ENCODE measurements at regions not wholly inside any gene's neighbourhood (a gene's known extent, or its start where the extent isn't known, plus 50 kb on each side); places are given as distances from the start of the nearest gene placed in this dataset.

- DNase-seq = peak in 1 of 5 donors; percentile 13
Observed at GRCh38 chr2:207290833-207291624, 125.3 kb upstream of the KLF7 start.

GRCh38 chr2:207291625-207292252 is 126.0 kb upstream of the KLF7 start:
- DNase-seq = peak in 1 of 5 donors; percentile 53

DNA sequence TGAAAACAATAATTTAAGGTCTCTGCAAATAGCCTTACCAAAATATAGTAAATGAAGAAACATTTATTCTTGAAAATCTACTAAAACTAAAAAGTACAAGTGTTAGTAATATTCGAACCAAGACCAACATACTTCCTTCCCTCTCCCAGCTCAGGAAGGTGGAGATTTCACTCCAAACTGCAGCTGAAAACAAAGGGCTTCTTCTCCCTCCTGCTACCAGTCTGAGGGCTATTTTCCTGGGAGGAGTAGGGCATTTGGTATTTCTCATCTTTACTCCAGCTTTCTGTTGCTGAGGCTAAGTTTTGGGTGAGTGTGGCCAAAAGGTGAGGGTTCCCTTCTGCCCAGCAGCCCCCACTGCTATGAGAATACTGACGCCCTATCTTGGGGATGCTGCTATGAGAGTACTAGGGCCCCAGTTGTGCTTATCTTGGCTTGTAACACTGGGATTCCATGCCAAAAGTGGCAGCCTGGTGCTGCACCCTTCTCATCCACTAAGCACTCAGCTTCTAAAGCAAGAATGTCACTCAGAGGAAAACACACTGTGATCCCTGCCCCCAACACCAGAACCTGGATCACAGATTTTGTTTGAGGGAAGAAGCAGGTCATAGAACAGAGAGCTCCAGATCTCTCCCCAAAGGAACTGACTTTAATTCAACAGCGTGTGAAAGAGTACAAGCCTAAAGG is 130.7 kb upstream of the KLF7 start:
- DNase-seq = no peak

- DNase-seq = no peak
Observed at GRCh38 chr2:207300817-207301216, 135.1 kb upstream of the KLF7 start.

GRCh38 chr2:207304761-207305160 is 139.0 kb upstream of the KLF7 start:
- no peak for DNase-seq

DNA sequence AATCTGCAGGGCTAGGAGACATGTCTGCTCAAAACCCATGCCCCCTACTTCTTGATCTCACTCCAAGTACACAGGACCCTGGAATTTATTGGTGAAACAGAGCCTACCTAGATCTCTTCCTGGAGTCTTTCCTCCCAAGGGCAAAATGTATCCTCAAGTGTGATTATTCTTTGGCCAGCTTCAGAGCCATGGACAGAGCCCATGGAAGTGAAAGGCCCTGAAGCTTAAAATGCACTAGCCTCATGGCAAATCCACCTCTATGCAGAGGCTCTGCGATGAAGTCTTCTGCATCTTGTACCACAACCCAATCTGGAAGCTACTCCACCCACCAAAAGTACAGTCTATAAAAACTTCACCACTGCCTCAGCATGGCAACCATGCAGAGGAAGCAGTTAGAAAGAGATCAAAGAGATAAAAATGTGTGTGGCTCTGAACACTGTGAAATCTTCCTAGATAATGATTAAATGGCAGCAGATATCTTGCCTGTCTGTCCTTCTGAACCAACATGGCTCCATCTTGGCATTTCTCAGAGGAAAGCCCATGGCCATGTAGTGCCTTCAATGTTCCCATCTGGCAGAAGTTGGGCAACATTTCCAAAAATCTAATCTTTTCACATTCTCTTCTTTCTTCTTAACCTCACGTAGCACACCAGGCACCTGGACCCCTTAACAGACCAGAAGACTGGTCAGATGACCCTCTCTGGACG is 142.9 kb upstream of the KLF7 start:
- peak in 1 of 5 donors; percentile 40 for DNase-seq

DNA sequence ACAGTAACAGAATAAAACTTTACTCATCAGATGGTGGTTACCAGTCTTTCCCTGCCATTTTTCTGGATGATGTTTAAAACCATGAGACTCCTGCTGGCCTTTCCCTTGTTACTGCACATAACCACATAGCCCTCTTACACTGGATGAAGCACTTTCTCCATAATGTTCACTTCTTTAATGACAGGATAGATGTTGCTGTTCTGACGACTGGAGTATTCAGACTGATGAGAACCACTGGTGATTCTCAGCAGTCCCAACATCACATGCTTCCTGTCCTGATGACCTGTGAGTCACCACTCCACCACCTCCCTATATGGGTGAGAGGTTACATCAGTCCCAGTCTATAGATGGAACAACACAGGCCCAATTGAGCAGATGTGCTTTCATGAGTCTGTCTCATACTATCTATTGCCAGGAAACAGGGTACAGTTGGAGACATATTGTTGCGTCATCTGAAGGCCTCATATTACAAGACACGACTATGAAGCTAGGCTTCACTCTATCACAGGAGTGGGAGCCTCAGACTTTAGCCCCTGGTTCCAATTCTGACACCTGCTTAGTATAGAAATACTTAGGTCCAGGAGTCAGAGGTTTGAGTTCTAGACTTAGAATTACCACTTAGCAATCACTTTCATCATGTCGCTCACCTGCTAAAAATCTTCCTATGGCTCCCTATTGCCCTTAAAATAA is 145.7 kb upstream of the KLF7 start:
- peak in 1 of 5 donors; percentile 90 for DNase-seq

GRCh38 chr2:207312006-207312356 is 146.2 kb upstream of the KLF7 start:
- no peak for DNase-seq

DNA sequence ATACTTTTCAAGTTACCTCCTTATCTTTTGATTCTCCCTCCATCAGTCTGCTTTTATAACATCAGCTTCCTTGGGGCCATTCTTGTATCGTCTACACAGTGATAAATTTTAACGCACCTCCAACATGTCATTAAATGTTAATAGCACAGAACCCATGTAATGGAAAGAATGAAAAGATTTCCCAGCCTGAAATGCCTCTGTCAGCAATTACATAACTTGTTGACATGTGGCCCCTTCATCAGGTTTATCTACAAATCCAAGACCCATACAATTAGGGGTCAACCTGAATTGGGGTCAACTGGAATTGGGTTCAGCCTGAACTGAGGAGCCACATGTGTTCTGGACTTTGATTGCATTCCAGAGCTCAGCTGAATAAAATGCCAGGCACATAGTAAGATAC is 148.2 kb upstream of the KLF7 start:
- no peak for DNase-seq

- no peak for DNase-seq
Observed at GRCh38 chr2:207315131-207315530, 149.4 kb upstream of the KLF7 start.

GRCh38 chr2:207316484-207316883 is 150.7 kb upstream of the KLF7 start:
- no peak for DNase-seq

GRCh38 chr2:207316906-207317305 is 151.2 kb upstream of the KLF7 start:
- no peak for DNase-seq

GRCh38 chr2:207317378-207317984 is 151.7 kb upstream of the KLF7 start:
- peak in 1 of 5 donors; percentile 64 for DNase-seq

GRCh38 chr2:207318181-207318628 is 152.5 kb upstream of the KLF7 start:
- no peak for DNase-seq

GRCh38 chr2:207319316-207319715 is 153.6 kb upstream of the KLF7 start:
- DNase-seq = no peak

DNA sequence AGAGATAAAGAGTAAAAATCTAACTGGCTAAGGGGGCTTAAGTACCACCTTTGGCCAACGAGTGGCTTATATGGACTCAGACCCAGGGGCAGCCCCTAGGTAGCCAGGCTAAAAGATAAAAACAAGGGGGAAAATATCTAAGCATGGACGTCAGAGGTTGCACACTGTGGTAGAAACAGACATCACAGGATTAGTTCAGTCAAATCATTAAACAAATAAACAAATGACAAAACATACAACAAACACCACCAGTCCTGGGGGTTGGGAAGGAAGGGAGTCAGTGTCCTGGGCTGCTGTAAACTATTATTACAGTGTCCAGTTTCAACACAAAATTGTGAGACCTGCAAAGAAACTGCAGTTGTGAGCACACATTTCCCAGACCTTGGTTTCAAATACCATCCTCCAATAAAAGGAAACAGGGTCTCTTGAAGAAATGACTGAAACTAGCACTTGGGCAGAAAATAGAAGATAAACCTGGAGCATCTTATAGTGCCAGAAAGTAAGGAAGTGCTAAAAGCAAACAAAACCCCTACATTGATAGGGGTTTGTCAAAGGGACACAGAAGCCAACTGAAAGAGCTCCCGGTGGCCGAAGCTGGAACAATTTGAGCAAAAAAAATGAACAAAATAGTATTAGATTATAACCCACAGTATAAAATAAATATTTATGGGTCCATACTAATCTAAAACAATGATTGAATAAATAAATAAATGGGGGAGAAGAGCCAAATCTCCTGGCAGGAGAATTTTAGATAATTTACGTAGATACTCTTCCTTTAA is 154.8 kb upstream of the KLF7 start:
- DNase-seq = no peak

DNA sequence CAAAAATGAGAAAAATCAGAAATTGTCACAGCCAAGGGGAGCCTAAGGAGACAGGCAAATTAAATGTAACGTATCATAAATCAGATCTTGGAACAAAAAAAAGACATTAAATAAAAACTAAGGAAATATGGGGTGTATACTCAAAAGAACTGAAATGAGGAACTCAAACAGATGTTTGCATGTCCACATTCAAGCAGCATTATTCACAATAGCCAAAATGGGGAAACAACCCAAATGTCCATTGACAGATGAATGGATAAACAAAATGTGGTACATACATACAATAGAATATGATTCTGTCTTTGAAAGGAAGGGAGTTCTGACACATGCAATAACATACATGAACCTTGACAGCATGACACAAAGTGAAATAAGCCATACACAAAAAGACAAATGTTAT is 155.8 kb upstream of the KLF7 start:
- DNase-seq = no peak

- DNase-seq = no peak
Observed at GRCh38 chr2:207324001-207324400, 158.3 kb upstream of the KLF7 start.

DNA sequence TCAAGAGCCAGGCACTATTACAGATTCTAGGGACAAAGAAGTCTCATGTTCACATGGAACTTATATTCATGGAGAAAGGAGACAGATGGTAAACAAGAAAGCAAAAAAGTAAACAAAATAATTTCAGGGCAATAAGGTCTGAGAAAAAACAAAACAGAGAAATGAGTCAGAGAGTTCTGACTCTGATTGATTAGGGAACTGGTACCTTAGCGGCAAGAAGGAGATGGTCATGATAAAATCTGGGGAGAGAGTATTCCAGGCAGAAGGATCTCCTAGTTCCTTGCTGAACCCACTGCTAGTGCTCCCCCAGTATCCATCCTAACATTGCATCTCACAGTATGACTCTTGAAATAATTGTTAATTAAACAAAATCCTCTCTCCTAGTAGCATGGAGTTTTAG is 161.8 kb upstream of the KLF7 start:
- DNase-seq = no peak

- no peak for DNase-seq
Observed at GRCh38 chr2:207328944-207329386, 163.2 kb upstream of the KLF7 start.

GRCh38 chr2:207330912-207331311 is 165.2 kb upstream of the KLF7 start:
- peak in 1 of 5 donors; percentile 95 for DNase-seq
